K562 (cell line): ENCODE measurements at regions not wholly inside any gene's neighbourhood (a gene's known extent, or its start where the extent isn't known, plus 50 kb on each side); places are given as distances from the start of the nearest gene placed in this dataset.

ENCODE experiments used
- E2F6 ChIP-seq, 2 experiments: IDR thresholded peaks; 2 replicates each; pipeline ENCODE4 v1.6.1; 2011; ENCODE audit warnings: borderline replicate concordance in 1 of 2, control low read depth in 1 of 2, low read depth in 1 of 2, low read length in 1 of 2, mild to moderate bottlenecking in 1 of 2, mixed read lengths in 1 of 2, moderate library complexity in 1 of 2; ENCODE audit not compliant: insufficient read depth in 1 of 2, insufficient read length in 1 of 2, poor library complexity in 1 of 2, severe bottlenecking in 1 of 2; ENCODE audit errors: extremely low read depth in 1 of 2
- GABPA ChIP-seq: fragments of 200-800 bp; sonication (Bioruptor generic); conservative IDR thresholded peaks from 2 replicates; pipeline ENCODE4 v1.6.1; 2016; ENCODE audit warnings: low read depth, missing genetic modification characterization, missing compliant biosample characterization
- NFE2L1 ChIP-seq: fragments of 450-650 bp; IDR thresholded peaks from 2 replicates; pipeline ENCODE4 v1.6.1; 2016; ENCODE audit warnings: missing genetic modification characterization, low read depth, mild to moderate bottlenecking, missing compliant biosample characterization, moderate library complexity, borderline replicate concordance
- PML ChIP-seq: IDR thresholded peaks from 2 replicates; pipeline ENCODE4 v1.6.1; 2012; ENCODE audit warnings: low read length, inconsistent platforms

DNA sequence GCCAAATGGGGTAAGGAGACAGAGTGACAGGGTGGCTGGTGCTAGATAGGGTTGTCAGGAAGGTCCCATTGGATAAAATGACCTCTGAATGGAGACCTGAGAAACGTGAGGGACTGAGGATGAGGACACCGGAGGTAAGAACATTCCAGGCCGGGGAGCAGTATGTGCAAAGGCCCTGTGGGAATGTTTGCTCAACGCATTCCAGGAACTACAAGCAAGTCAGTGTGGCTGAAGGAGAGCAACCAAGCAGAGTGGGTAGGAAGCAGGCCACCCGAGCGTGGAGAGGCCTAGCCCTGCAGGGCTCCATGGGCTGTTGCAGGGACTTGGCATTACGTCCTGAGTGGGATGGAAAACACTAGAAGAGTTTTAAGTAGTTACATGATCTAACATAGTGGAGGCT is 185.6 kb downstream of the ZBTB18 start:
- TF ChIP-seq E2F6 (IDR thresholded peaks at IDR 0.05; ENCODE audit: borderline replicate concordance in 1 of 2, extremely low read depth in 1 of 2, insufficient read depth in 1 of 2, insufficient read length in 1 of 2, low read depth in 1 of 2, low read length in 1 of 2, poor library complexity in 1 of 2, severe bottlenecking in 1 of 2) (no peak), GABPA (tag) (no peak), PML (no peak), NFE2L1 (tag) (no peak)
